Duodenal mucosa (tissue), 2 donors: ENCODE measurements at regions not wholly inside any gene's neighbourhood (a gene's known extent, or its start where the extent isn't known, plus 50 kb on each side); places are given as distances from the start of the nearest gene placed in this dataset.

Experiments used
- H3K27ac ChIP-seq: one replicate; pipeline ENCODE4 v1.7.0; 2013; ENCODE audit warnings: low read depth, low read length
- H3K27me3 ChIP-seq, 2 donors: one replicate each; pipeline ENCODE4 v1.7.0; 2013; ENCODE audit warnings: low read length in 2 of 2, control low read depth in 1 of 2; ENCODE audit not compliant: insufficient read depth in 2 of 2, control insufficient read depth in 1 of 2
- H3K36me3 ChIP-seq, 2 donors: one replicate each; pipeline ENCODE4 v1.7.0; 2013; ENCODE audit warnings: low read length in 2 of 2, control low read depth in 1 of 2; ENCODE audit not compliant: insufficient read depth in 2 of 2, control insufficient read depth in 1 of 2
- H3K4me1 ChIP-seq, 2 donors: one replicate each; pipeline ENCODE4 v1.7.0; 2013; ENCODE audit warnings: low read length in 2 of 2, control low read depth in 1 of 2; ENCODE audit not compliant: insufficient read depth in 2 of 2, control insufficient read depth in 1 of 2
- H3K4me3 ChIP-seq, 2 donors: one replicate each; pipeline ENCODE4 v1.7.0; 2013; ENCODE audit warnings: low read length in 2 of 2, low read depth in 1 of 2
- H3K9ac ChIP-seq, 2 donors: one replicate each; pipeline ENCODE4 v1.7.0; 2013; ENCODE audit warnings: low read length in 2 of 2, low read depth in 1 of 2
- H3K9me3 ChIP-seq, 2 donors: one replicate each; pipeline ENCODE4 v1.7.0; 2013; ENCODE audit warnings: low read length in 2 of 2, control low read depth in 1 of 2; ENCODE audit not compliant: control insufficient read depth in 1 of 2

- Histone ChIP-seq H3K4me3 (no peak overlapping the region), H3K27ac (no peak overlapping the region), H3K27me3 (no peaks in the 10 kb centered on the region), H3K36me3 (no peaks in the 10 kb centered on the region), H3K9me3 (peaks cover 5 to 8% of the 10 kb centered on the region in 2 donors), H3K4me1 (no peaks in the 10 kb centered on the region), H3K9ac (no peak overlapping the region)
Observed at GRCh38 chr5:92353107-92354030, 970.3 kb upstream of the ARRDC3 start.

- Histone ChIP-seq H3K9ac (no peak overlapping the region), H3K27me3 (no peaks in the 10 kb centered on the region), H3K9me3 (no peaks in the 10 kb centered on the region), H3K36me3 (no peaks in the 10 kb centered on the region), H3K4me1 (no peaks in the 10 kb centered on the region), H3K27ac (no peak overlapping the region), H3K4me3 (no peak overlapping the region)
Observed at GRCh38 chr5:92337772-92338234, 954.7 kb upstream of the ARRDC3 start.

- no peak overlapping the region for H3K9ac ChIP-seq
- no peaks in the 10 kb centered on the region for H3K4me1 ChIP-seq
- H3K27ac ChIP-seq: no peak overlapping the region
- H3K36me3 ChIP-seq: no peaks in the 10 kb centered on the region
- no peaks in the 10 kb centered on the region for H3K27me3 ChIP-seq
- no peaks in the 10 kb centered on the region for H3K9me3 ChIP-seq
- no peak overlapping the region for H3K4me3 ChIP-seq
Observed at GRCh38 chr5:92332039-92332438, 948.9 kb upstream of the ARRDC3 start.

- H3K4me3 ChIP-seq: no peak overlapping the region
- no peaks in the 10 kb centered on the region for H3K36me3 ChIP-seq
- H3K9me3 ChIP-seq: no peaks in the 10 kb centered on the region
- no peak overlapping the region for H3K9ac ChIP-seq
- H3K4me1 ChIP-seq: no peaks in the 10 kb centered on the region
- H3K27ac ChIP-seq: no peak overlapping the region
- no peaks in the 10 kb centered on the region for H3K27me3 ChIP-seq
Observed at GRCh38 chr5:92330365-92330764, 947.2 kb upstream of the ARRDC3 start.

GRCh38 chr5:92329759-92330158, 946.6 kb upstream of the ARRDC3 start:
- H3K9me3 ChIP-seq: no peaks in the 10 kb centered on the region
- H3K36me3 ChIP-seq: no peaks in the 10 kb centered on the region
- H3K4me1 ChIP-seq: no peaks in the 10 kb centered on the region
- H3K27ac ChIP-seq: no peak overlapping the region
- H3K9ac ChIP-seq: no peak overlapping the region
- H3K27me3 ChIP-seq: no peaks in the 10 kb centered on the region
- no peak overlapping the region for H3K4me3 ChIP-seq

- Histone ChIP-seq H3K9ac (no peak overlapping the region), H3K36me3 (no peaks in the 10 kb centered on the region), H3K9me3 (no peaks in the 10 kb centered on the region), H3K27ac (no peak overlapping the region), H3K4me1 (no peaks in the 10 kb centered on the region), H3K4me3 (no peak overlapping the region), H3K27me3 (no peaks in the 10 kb centered on the region)
Observed at GRCh38 chr5:92328584-92329259, 945.6 kb upstream of the ARRDC3 start.

- no peaks in the 10 kb centered on the region for H3K9me3 ChIP-seq
- no peak overlapping the region for H3K9ac ChIP-seq
- no peaks in the 10 kb centered on the region for H3K36me3 ChIP-seq
- H3K4me1 ChIP-seq: no peaks in the 10 kb centered on the region
- H3K4me3 ChIP-seq: no peak overlapping the region
- no peak overlapping the region for H3K27ac ChIP-seq
- no peaks in the 10 kb centered on the region for H3K27me3 ChIP-seq
Observed at GRCh38 chr5:92320446-92320845, 937.3 kb upstream of the ARRDC3 start.

GRCh38 chr5:92313385-92313784, 930.3 kb upstream of the ARRDC3 start:
- Histone ChIP-seq H3K27me3 (no peaks in the 10 kb centered on the region), H3K36me3 (no peaks in the 10 kb centered on the region), H3K9ac (no peak overlapping the region), H3K4me3 (no peak overlapping the region), H3K9me3 (no peaks in the 10 kb centered on the region), H3K4me1 (no peaks in the 10 kb centered on the region), H3K27ac (no peak overlapping the region)

GRCh38 chr5:92309336-92309991, 926.3 kb upstream of the ARRDC3 start:
- Histone ChIP-seq H3K27me3 (no peaks in the 10 kb centered on the region), H3K36me3 (no peaks in the 10 kb centered on the region), H3K27ac (no peak overlapping the region), H3K9me3 (no peaks in the 10 kb centered on the region), H3K4me1 (no peaks in the 10 kb centered on the region), H3K9ac (no peak overlapping the region), H3K4me3 (no peak overlapping the region)

- no peak overlapping the region for H3K9ac ChIP-seq
- no peaks in the 10 kb centered on the region for H3K4me1 ChIP-seq
Observed at GRCh38 chr5:92308679-92309078, 925.6 kb upstream of the ARRDC3 start.

More at GRCh38 chr5:92308679-92309078, 925.6 kb upstream of the ARRDC3 start:
- Histone ChIP-seq H3K4me3 (no peak overlapping the region), H3K36me3 (no peaks in the 10 kb centered on the region), H3K27me3 (no peaks in the 10 kb centered on the region), H3K27ac (no peak overlapping the region), H3K9me3 (no peaks in the 10 kb centered on the region)
